Stimulated activated CD4-positive, alpha-beta T cell treated with anti-CD3 and anti-CD28 coated beads, Interleukin-15, amount 100 ng/mL, for 24 hours (primary cell): ENCODE measurements at regions not wholly inside any gene's neighbourhood (a gene's known extent, or its start where the extent isn't known, plus 50 kb on each side); places are given as distances from the start of the nearest gene placed in this dataset.

Experiments used
- DNase-seq: peaks from one replicate; pipeline ENCODE4 v3.0.0-alpha.2; 2020

GRCh38 chr7:153475239-153475638 is 577.0 kb upstream of the DPP6 start:
- no peak for DNase-seq

- no peak for DNase-seq
Measured at GRCh38 chr7:153476166-153476565, 576.0 kb upstream of the DPP6 start.

GRCh38 chr7:153496257-153496656 is 555.9 kb upstream of the DPP6 start:
- DNase-seq: no peak

DNA sequence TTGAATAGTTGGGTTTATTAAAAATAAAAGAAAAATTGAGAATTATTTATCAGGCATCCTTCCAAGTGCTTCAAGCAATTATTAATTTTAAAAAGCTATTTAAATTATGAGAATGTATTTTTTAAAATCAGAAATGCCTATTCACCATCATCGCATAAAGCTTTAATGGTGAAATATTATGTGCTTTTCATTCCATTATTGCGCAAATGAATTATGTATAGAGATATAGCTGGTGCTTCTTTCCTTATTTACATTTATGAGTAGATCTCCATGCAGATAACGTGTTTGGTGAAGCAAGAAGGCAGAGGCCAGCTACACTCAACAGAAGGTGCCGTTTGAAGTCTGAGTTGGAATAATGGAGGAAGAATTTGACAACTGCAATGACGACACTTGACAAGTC is 549.1 kb upstream of the DPP6 start:
- DNase-seq: no peak

DNA sequence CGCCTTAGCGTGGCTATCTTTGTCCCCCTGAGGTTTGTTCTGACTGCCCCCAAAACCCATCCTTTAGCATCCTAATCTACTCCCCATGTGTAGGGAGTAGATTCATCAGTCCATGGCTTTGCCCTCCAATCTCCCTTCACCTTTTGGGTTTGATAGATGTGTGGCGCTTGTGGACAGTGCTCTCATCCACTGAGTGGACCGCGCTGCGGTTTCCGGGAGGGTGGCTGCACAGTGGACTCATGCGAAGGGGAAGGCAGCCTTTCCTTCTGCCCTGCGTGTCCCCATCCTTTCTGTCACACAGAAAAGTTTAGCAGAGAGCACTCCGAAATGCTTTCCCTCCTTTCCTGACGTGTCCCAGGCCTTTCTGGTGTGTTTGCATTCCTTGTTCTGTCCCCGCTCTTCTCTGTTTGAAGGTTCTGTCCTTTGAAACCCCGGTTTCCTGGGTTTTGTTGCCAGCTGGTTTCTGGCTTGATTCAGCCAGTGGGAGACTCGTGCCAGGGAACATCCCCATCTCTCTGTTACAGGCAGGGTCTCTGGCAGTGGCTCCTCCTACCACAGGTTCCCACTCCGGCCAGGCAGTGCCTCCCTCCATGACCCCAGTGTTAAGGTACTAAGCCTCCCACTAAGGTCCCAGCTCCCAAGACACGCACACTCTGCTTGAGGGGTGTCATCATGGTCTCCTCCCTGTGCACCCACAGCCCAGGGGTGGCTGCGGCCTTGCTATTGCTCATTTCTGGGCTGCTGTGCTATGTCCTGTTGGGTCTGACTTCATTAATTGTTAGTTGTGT is 547.7 kb upstream of the DPP6 start:
- DNase-seq: no peak

DNA sequence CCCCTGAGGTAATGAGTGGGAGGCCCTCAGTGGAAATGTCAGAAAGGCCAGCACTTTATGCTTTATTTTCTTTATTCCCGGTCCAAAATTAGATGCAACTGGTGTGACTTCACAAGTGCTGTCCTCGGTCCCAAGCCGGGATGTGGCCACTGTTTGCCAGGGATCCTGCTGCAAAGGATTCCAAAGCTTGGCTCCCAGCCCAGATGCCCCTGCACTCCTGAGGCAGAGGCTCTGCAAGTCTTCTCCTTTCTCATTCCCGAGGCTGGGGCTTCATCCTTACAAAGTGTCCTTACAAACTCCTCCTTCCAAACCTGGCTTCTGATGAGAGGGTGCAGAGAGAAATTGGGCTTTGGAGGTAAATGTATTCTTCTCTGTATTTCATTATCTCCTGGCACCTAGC is 544.3 kb upstream of the DPP6 start:
- no peak for DNase-seq

DNA sequence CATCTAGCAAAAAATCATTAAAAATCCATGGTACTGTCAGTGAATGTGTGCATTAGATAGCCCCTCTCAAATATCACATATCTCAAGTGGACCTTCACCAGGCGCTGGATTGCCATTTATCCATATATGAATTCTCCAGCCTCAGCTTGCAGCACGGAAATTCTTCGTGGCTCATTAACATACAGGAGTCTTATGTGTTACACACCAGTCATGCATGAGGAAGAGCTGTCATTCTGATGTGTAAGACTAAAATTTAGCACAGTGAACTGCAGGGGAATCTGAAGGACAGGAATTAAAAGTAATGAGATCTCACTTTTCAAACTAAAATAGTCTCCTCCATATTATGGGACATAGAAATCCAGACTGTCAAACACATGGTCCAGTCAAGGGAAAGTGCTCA is 542.4 kb upstream of the DPP6 start:
- no peak for DNase-seq

DNA sequence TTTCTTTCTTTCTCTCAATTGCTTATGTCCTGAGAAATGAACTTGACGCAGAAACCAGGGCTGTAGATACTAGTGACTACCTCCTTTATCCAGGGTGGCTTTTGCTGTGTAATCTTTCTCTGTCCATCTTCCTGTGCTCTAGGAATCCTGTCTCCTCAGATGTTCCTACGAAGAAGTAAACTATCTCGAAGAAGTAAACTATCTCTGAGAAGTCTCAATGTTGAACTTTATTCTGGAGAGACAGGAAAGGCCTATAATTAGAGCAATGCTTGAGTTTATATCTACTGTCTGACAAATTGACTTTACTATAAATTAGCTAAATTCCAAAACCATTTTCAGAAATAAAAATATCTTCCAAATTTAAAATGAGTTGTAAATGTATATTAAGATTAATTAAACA is 541.5 kb upstream of the DPP6 start:
- DNase-seq: no peak

GRCh38 chr7:153514032-153514431 is 538.2 kb upstream of the DPP6 start:
- no peak for DNase-seq

DNA sequence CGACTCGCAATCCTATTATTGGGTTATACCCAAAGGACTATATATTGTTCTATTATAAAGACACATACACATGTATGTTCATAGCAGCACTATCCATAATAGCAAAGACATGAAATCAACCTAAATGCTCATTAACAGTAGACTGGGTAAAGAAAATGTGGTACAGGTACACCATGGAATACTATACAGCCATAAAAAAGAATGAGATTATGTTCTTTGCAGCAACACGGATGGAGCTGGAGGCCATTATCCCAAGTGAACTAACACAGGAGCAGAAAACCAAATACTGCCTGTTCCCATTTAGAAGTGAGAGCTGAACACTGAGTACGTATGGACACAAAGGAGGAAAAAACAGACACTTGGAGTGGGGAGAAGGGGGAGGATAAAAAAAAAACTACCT is 536.8 kb upstream of the DPP6 start:
- DNase-seq: no peak

- DNase-seq: no peak
Measured at GRCh38 chr7:153518201-153518984, 533.8 kb upstream of the DPP6 start.

DNA sequence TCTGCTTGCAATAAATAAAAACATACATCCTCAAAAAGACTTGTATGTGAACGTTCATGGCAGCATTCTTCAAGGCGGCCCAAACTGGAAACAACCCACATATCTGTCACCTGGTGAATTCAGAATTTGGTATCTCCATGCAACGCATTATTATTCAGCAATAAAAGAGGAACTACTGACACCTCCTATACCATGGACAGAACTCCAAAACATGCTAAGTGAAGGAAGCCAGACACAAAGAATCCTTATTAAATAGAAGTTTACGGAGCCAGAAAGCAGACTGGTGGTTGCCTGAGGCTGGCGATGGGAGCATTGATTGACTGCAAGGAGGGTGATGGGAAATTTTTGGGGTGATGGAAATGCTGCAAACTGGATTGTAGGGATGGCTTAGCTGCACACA is 530.8 kb upstream of the DPP6 start:
- DNase-seq: no peak

GRCh38 chr7:153522261-153522660 is 529.9 kb upstream of the DPP6 start:
- DNase-seq: no peak

- DNase-seq: no peak
Measured at GRCh38 chr7:153523320-153524015, 528.7 kb upstream of the DPP6 start.

GRCh38 chr7:153524070-153524601 is 528.1 kb upstream of the DPP6 start:
- DNase-seq: no peak

GRCh38 chr7:153529100-153529499 is 523.1 kb upstream of the DPP6 start:
- DNase-seq: no peak

- no peak for DNase-seq
Measured at GRCh38 chr7:153529651-153530165, 522.5 kb upstream of the DPP6 start.

- no peak for DNase-seq
Measured at GRCh38 chr7:153530441-153530840, 521.8 kb upstream of the DPP6 start.

GRCh38 chr7:153532326-153532725 is 519.9 kb upstream of the DPP6 start:
- no peak for DNase-seq

DNA sequence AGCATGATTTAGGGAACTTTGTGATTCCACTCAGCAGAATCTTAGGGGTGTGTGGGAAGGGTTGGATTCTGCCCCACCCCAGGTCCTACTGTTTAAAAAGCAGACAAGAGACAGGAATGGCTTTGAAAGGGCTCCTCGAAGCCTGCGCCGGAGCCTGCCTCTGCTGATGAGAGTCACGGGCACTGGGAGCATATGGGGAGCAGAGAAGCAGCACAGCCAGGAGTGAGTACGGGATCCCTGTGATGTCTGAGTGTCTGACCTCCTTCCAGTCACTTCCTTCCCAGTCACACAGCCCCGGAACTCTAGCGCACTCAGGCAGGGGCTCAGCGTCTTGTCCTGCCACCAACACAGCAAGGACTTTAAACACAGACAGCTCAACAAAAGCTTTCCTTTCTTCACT is 514.9 kb upstream of the DPP6 start:
- no peak for DNase-seq

DNA sequence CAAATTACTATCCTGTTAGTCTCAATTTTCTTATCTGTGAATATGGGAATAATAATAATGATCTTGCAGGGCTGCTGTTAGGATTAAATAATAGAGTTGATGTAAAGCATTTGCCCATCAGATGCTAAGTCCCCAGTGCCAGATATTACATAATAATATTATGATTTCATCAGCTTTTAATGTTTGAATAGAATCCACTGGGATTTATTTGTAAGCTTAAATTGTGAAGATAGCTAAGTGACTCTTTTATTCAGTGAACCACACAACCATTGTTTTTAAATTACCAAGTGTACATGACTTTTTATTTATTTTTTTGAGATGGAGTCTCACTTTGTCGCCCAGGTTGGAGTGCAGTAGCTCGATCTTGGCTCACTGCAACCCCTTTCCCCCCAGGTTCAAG is 510.3 kb upstream of the DPP6 start:
- DNase-seq: no peak

DNA sequence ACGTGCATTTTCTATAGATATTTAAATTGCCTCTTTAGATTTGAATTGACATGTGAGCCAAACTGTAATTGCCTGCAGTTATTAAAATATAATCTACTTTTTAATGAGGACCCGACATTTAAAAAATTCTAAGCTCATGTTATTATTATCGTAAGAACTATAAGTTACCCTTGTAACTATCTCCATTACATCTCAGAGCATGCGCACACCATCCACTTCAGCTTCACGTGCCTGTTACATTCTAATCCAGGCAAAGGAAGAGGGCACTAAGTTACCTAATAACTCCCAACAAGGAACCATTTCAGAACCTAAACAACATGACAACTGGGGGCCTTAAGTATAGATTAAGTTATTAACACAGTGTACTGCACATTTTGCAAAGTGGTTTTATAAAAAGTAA is 509.0 kb upstream of the DPP6 start:
- DNase-seq: no peak

DNA sequence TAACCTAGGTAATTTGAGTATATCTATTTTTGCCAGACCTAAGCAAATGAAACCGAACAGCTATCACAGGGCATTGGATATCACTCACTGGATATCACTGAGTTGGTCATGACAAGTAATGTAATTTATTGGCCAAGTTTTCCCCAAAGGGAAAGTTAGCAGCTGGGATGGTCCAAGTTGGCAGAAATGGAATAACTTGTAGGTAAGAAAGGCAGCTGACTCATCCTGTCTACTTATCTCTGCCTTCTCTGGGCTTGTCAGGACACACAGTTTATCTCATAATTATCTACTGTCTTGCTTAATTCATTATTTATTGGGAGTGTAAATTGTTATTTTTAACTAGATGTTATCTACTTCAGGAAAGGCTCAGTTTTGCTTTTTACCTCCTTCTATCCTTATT is 502.0 kb upstream of the DPP6 start:
- no peak for DNase-seq
